Spleen (tissue), 7 donors: ENCODE measurements at regions not wholly inside any gene's neighbourhood (a gene's known extent, or its start where the extent isn't known, plus 50 kb on each side); places are given as distances from the start of the nearest gene placed in this dataset.

ENCODE experiments used
- POLR2A ChIP-seq, 3 donors: fragments of 450-650 bp; IDR thresholded peaks; one replicate each; pipeline ENCODE4 v1.5.1; 2017; ENCODE audit warnings: antibody characterized with exemption in 3 of 3, mild to moderate bottlenecking in 1 of 3
- POLR2AphosphoS5 ChIP-seq, 3 donors: sonication (generic); formaldehyde crosslinking; IDR thresholded peaks; one replicate each; pipeline ENCODE4 v1.5.1; 2017; ENCODE audit warnings: antibody characterized with exemption in 3 of 3
- TF ChIP-seq, protein P1 (sequence below), 11 experiments: fragments of 200-600 bp in 7 of 11; fragments of 450-650 bp in 4 of 11; sonication (generic) in 4 of 11; IDR thresholded peaks in 8 of 11; conservative IDR thresholded peaks in 3 of 11; 1 replicate in 7 of 11; 2 replicates in 4 of 11; pipeline versions ENCODE4 v1.4.0 to v1.8.0; 2016 to 2021; ENCODE audit warnings: antibody characterized with exemption in 11 of 11, inconsistent platforms in 4 of 11, mild to moderate bottlenecking in 1 of 11
- donor health status: DM: no; HTN: no; CAD: no; lungs with moderate emphysema.
- donor health status: DM: no; HTN: no; CAD: no.
- donor health status: DM: no; HTN: no; CAD: no.

DNA sequence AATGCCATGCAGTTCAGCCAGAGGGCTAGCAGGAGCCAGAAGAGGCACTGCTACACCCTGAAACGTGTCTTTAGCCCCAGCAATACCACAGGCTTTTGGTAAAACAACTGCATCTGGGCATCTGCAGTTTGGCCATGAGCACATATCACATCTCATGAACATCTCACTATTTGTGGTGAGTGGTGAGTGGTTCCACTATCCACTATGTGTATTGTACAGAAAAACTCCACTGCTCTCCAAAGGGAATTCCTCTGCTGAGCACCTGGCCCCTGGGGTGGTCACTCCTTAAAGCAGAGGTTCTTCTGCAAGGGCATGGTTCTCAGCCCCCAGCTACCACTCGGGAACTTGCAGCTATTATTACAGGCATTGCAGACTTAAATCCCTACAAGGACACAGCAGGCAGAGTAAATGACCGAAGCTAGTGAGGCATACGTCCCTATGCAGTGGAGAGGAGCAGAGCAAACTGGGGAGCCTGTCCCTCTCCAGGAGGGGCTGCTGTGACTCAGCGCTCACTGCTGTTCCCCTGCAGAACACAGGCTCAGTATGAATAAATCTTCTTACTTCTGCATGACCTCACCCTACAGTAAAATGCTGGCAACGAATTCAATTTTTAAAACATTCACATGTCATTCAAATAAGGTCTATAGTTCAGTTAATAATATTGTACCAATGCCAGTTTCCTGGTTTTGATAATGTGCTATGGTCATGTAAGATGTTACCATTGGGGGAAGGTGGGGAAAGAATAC is 332.4 kb upstream of the ZNF507 start:
- TF ChIP-seq, protein P1, sequence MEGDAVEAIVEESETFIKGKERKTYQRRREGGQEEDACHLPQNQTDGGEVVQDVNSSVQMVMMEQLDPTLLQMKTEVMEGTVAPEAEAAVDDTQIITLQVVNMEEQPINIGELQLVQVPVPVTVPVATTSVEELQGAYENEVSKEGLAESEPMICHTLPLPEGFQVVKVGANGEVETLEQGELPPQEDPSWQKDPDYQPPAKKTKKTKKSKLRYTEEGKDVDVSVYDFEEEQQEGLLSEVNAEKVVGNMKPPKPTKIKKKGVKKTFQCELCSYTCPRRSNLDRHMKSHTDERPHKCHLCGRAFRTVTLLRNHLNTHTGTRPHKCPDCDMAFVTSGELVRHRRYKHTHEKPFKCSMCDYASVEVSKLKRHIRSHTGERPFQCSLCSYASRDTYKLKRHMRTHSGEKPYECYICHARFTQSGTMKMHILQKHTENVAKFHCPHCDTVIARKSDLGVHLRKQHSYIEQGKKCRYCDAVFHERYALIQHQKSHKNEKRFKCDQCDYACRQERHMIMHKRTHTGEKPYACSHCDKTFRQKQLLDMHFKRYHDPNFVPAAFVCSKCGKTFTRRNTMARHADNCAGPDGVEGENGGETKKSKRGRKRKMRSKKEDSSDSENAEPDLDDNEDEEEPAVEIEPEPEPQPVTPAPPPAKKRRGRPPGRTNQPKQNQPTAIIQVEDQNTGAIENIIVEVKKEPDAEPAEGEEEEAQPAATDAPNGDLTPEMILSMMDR (IDR thresholded peaks at IDR 0.05 in 8 of 11, conservative IDR thresholded peaks at IDR 0.05 in 3 of 11), result no peak
- TF ChIP-seq POLR2A (IDR thresholded peaks at IDR 0.05) (no peak), POLR2AphosphoS5 (IDR thresholded peaks at IDR 0.05) (no peak)
